ENCODE measurements at regions not wholly inside any gene's neighbourhood (a gene's known extent, or its start where the extent isn't known, plus 50 kb on each side); places are given as distances from the start of the nearest gene placed in this dataset.

DNA sequence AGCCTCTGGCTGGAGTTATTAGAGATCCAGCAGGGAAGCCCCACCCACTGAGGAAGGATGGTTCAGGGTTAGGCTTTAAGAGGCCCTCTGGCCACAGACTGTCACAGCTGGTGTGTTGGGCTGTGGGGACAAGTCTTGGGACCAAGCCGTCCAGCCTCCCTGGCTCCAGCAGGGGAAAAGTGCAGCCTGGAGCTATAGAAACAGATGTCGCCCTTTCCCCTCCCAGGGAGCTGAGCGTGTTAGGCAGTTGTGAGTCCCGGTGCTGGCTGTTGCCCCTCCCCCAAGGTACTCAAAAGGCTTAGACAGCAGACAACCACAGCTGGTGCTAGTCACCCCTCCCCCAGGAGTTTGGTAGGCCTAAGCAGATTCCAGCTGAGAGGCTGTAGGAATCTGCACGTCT, 143.4 kb downstream of the TMEM168 start:
- Histone ChIP-seq H3K36me3 (ENCODE audit: control insufficient read depth, insufficient read depth, low read length) (no peaks in the 10 kb centered on the region), H3K27me3 (ENCODE audit: control insufficient read depth, insufficient read depth, low read length) (no peaks in the 10 kb centered on the region), H3K9me3 (ENCODE audit: control insufficient read depth, insufficient read depth, low read depth, low read length) (no peaks in the 10 kb centered on the region), H3K4me1 (ENCODE audit: control insufficient read depth, insufficient read depth, low read length) (no peaks in the 10 kb centered on the region), H3K27ac (ENCODE audit: low read length) (no peak overlapping the region), H3K4me3 (ENCODE audit: low read depth in 2 of 2, low read length in 2 of 2) (no peak overlapping the region)
- ChIA-PET CTCF (no interaction called here), POLR2A (no interaction called here)
- BruUV-seq (replicated peaks): no TSS peak
- DNase-seq (ENCODE audit: low read depth, low spot score) (no peak), ATAC-seq (no peak)
- no peak for TF ChIP-seq REST (IDR thresholded peaks at IDR 0.05; ENCODE audit: insufficient read depth in 1 of 2, low read depth in 2 of 2, low read length in 1 of 2)
- no peak for TF ChIP-seq SIN3A (IDR thresholded peaks at IDR 0.05; ENCODE audit: borderline replicate concordance, insufficient read depth, low read depth, low read length)
- no peak for TF ChIP-seq TCF7L2 (IDR thresholded peaks at IDR 0.05; ENCODE audit: low read depth, low read length)
- TF ChIP-seq CTCF (IDR thresholded peaks at IDR 0.05): no peak
- no peak for TF ChIP-seq POLR2AphosphoS5 (IDR thresholded peaks at IDR 0.05; ENCODE audit: low read depth, low read length)
- intact Hi-C loops (cut with micrococcal nuclease; ENCODE audit: unreplicated experiment): no loop called here
- in situ Hi-C loops (cut with HindIII; ENCODE audit: low pct_unique_long_range_greater_than_20kb, low sequenced_read_pairs): no loop called here

DNA sequence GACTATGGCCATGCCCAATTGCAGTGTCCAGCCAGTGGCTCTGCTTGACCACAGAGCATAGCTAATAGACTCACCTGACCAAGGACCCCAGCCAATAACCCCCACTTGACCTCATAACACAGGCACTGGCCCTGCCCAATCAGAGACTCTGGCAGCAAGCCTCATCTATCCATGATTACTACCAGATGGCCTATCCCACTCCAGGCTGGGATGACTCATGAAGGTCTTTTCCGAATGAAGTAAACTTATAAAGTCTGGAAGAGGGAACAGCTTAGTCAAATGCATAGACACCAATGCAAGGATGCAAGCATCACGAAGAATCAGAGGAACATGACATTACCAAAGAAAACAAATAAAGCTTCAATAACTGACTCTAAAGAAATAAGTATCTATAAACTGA, 141.4 kb downstream of the TMEM168 start:
- ATAC-seq (no peak), DNase-seq (ENCODE audit: low read depth, low spot score) (no peak)
- H3K9me3 ChIP-seq (ENCODE audit: control insufficient read depth, insufficient read depth, low read depth, low read length): no peaks in the 10 kb centered on the region
- H3K4me1 ChIP-seq (ENCODE audit: control insufficient read depth, insufficient read depth, low read length): no peaks in the 10 kb centered on the region
- TF ChIP-seq TCF7L2 (IDR thresholded peaks at IDR 0.05; ENCODE audit: low read depth, low read length) (no peak), REST (IDR thresholded peaks at IDR 0.05; ENCODE audit: insufficient read depth in 1 of 2, low read depth in 2 of 2, low read length in 1 of 2) (no peak), SIN3A (IDR thresholded peaks at IDR 0.05; ENCODE audit: borderline replicate concordance, insufficient read depth, low read depth, low read length) (no peak), POLR2AphosphoS5 (IDR thresholded peaks at IDR 0.05; ENCODE audit: low read depth, low read length) (no peak), CTCF (IDR thresholded peaks at IDR 0.05) (no peak)
- CTCF ChIA-PET: no interaction called here
- intact Hi-C loops (cut with micrococcal nuclease; ENCODE audit: unreplicated experiment) (no loop called here), in situ Hi-C loops (cut with HindIII; ENCODE audit: low pct_unique_long_range_greater_than_20kb, low sequenced_read_pairs) (no loop called here)
- H3K27ac ChIP-seq (ENCODE audit: low read length): no peak overlapping the region
- POLR2A ChIA-PET: no interaction called here
- H3K27me3 ChIP-seq (ENCODE audit: control insufficient read depth, insufficient read depth, low read length): no peaks in the 10 kb centered on the region
- H3K36me3 ChIP-seq (ENCODE audit: control insufficient read depth, insufficient read depth, low read length): no peaks in the 10 kb centered on the region
- H3K4me3 ChIP-seq (ENCODE audit: low read depth in 2 of 2, low read length in 2 of 2): no peak overlapping the region
- BruUV-seq (replicated peaks): no TSS peak

Data from Panc1 (cell line).